ENCODE measurements at regions not wholly inside any gene's neighbourhood (a gene's known extent, or its start where the extent isn't known, plus 50 kb on each side); places are given as distances from the start of the nearest gene placed in this dataset.

- DNase-seq: no peak
Observed at GRCh38 chr16:59190731-59191130, 456.6 kb upstream of the GOT2 start.

DNA sequence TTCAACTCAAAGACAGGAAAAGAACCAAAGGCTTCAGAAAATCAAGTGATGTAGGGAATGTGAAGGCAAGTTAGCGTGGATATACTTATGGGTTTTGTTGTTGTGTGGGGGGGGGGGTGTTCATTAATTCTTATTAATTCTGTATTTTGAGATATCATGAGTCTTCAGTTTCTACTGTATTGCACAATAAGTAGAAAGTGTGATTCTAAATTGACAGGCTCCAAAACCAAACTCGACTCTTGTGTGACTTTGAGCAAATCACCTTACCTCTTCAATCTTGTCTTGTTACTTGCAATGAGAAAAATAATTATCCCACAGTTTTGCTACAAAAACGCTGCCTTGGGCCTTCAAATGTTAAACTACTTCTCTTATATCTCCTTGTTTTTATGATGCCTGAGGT, 453.9 kb upstream of the GOT2 start:
- DNase-seq: no peak

GRCh38 chr16:59181821-59182420, 447.8 kb upstream of the GOT2 start:
- no peak for DNase-seq

GRCh38 chr16:59180083-59180476, 446.0 kb upstream of the GOT2 start:
- no peak for DNase-seq

DNA sequence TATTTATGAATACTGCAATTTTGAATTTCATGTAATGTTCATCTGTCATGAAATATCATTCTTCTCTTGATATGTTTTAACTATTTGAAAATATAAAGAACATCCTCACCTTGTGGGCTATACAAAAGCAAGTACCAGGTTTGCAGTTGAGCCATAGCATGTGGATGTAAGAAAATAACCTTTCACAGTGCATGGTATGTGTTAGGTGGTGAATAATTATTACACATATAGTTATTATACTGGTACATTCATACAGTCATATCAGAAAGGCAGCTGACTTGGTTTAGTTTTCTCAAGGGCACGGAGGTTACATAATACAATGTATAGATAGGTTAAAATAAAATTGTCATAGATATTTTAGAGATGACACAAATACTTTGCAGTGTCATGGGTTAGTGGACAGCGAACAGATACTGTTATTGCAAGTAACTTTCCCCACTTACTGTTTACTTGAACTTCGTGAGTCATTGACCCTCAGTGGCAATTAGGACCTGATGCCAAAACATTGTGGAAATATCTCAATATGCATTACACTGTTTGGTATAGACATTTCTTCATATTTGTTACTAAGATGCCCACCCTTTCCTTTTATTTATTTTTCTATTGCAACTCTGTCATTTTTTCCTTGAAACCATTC, 445.4 kb upstream of the GOT2 start:
- DNase-seq: no peak

- DNase-seq: peak in 1 of 2 experiments; percentile 4
Observed at GRCh38 chr16:59173408-59173831, 439.3 kb upstream of the GOT2 start.

GRCh38 chr16:59170099-59170712, 436.1 kb upstream of the GOT2 start:
- no peak for DNase-seq

DNA sequence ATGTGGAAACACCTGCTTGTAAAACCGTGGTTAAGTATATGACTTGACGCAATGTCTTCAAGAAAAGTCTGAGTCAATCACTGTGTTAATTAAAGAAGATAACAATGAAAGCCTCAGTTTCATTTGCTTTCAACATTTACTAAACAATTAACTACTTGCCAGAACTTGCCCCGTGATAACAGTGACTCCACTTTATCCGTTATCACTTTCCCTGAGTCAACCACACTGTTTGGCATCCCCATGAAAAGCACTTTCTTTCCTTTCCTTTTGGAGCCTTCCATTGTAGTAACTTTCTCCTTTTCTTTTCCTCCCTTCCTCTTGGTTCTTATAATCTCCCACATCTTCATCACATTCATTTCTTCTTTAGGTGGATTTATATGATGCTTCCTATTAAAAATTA, 435.1 kb upstream of the GOT2 start:
- DNase-seq: no peak

- DNase-seq: no peak
Observed at GRCh38 chr16:59168461-59169114, 434.5 kb upstream of the GOT2 start.

DNA sequence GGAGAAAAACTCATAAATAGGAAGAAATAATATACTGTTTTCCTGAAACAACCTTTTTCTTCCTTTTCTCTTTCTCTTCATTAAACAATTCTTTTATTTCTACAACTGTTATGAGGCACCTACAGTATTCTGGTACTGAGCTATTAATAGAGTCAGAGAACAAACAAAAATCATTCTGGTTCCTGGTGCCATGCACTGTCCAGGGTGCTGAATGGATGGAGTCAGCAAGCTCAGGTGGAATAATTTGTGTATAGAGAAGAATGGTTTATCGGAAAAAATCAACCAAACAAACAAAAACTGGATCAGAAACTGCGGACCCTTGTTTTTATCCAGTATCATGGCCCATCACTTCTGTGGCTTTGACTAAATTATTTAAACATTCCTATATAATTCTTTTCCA, 430.3 kb upstream of the GOT2 start:
- DNase-seq: no peak

GRCh38 chr16:59163371-59164055, 429.4 kb upstream of the GOT2 start:
- DNase-seq: no peak

DNA sequence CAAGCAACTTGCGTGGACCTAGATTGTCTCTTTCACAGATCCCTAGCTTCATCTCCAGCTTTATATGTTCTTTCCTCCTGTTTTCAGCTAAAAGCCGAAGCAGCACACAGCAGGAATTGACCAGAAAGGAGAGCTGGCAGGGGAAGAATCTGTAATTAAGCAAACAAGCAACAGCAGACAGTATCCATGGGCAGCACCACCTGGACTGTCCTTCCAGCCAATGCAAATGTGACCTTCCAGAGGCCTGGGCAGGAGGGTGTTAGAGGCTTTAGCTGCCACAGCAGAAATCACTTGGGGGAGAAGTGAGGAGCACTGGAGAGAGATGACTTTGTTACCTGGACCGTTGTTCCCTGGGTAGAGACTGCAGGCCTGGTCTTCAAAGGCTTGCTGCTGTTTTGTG, 427.6 kb upstream of the GOT2 start:
- no peak for DNase-seq

- no peak for DNase-seq
Observed at GRCh38 chr16:59154295-59154694, 420.2 kb upstream of the GOT2 start.

GRCh38 chr16:59148769-59149155, 414.6 kb upstream of the GOT2 start:
- no peak for DNase-seq

- no peak for DNase-seq
Observed at GRCh38 chr16:59148056-59148768, 414.1 kb upstream of the GOT2 start.

GRCh38 chr16:59146140-59146539, 412.0 kb upstream of the GOT2 start:
- no peak for DNase-seq

DNA sequence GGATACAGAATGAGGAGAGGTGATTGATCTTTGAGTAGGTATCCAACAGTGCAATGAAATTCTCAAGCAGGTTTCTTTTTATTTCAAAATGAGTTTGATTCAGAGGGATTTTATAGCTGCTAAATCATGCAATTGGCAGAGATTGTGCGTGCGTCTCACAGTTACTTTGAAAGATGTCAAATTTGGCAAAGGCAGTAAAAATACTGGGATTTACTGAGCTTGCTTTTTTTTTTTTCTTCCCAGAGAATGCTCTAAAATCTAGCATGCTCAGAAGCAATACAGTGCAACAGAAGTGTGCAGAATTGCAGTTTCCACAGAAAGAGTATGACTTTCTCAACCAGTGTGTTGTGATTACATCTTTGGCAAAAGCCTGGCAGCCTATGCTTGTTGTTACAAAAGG, 410.7 kb upstream of the GOT2 start:
- no peak for DNase-seq

DNA sequence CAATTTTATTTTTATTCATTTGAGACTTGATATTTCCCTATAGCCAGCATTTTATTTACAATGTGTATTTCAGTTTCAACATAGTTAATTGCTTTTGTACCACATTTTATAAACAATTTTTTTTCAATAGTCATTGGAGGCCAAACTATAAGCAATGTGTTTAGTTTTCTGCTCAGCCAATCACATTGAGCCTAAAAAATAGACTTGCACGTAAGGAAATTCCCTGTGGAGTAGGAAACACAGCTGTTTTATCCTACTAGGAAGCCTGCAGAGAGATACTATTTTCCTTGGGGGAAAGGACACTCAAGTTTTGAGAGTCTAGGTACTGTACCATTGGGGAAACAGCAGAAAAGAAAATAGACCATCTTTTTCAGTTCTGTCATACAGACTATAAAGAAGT, 410.2 kb upstream of the GOT2 start:
- DNase-seq: no peak

DNA sequence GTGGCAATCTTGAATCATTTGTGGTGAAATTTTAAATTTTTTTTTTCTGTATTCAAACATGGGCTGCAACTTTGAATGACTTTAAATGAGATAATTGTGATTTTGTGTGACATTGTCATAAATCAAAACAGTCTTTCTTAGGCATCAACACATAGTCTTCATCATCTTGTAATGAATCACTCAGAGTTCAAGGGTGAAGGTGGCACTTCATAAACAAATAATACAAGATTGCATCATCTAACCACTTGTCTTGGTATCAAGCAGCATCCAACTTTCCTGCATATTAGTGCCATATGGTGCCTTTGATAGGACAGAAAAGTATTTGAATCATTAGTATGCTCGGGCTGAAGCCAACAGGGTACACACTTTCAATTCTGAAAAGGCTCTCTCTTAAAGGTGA, 392.4 kb upstream of the GOT2 start:
- peak in 1 of 2 experiments; percentile 29 for DNase-seq

DNA sequence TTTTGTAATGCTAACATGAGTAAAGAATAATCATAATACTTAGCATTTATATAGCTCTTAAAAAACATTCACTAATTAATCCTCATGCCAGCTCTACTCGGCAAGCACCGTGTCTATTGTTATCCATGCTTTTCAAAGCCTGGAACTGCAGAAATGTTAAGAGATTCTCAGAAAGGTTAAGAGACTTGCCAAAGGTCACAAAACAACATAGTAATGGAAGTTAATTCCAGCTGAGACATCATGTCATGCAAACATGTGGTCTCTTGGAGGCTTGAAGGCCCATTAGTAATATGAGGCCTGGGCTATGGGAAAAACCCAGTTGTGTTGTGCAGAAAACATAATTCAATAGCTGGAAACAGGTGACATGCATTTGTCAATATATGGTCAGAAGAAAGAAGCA, 389.9 kb upstream of the GOT2 start:
- DNase-seq: no peak

DNA sequence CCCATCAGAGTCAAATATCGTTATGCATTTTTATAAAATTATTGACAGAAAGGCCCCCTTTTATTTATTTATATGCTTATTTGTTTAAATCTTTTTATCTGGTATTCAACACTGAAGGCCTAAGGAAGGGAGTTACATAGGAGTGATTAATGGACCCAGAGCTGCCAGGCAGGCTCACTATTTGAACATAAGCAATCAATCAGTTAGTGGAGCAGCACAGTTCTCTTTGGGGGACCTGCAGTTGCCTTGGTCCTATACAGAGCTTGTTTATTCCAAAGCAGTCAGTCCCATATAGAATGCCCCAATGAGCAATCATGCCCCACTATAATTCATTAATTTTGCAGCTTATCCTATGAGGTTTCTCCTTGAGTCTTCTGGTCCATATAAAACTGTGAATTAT, 389.4 kb upstream of the GOT2 start:
- no peak for DNase-seq

- no peak for DNase-seq
Observed at GRCh38 chr16:59122262-59122537, 388.1 kb upstream of the GOT2 start.
